HepG2 (cell line): ENCODE measurements at regions not wholly inside any gene's neighbourhood (a gene's known extent, or its start where the extent isn't known, plus 50 kb on each side); places are given as distances from the start of the nearest gene placed in this dataset.

Experiments
- ATAC-seq: fragments of 200-7000 bp; cut with Tn5 transposase; 3 replicates; pipeline ENCODE4 v1.9.1; 2020; ENCODE audit warnings: mild to moderate bottlenecking, moderate library complexity
- BruUV-seq: library from RNA; stranded (reverse); fragments of 400-500 nt; replicated peaks from 2 replicates; lab custom pipeline; 2021; lab: Mats Ljungman, UMichigan
- CTCF ChIA-PET: fragments of 300-600 bp; formaldehyde crosslinking; extraction: SDS; loops from one replicate; lab custom pipeline; 2021; ENCODE audit warnings: low total read pairs, inconsistent platforms, low intra/inter-chr PET ratio; lab: Yijun Ruan, JAX
- POLR2A ChIA-PET: fragments of 350-600 bp; sonication (Branson Sonifier 250); formaldehyde crosslinking; loops from one replicate; lab custom pipeline; 2020; ENCODE audit warnings: antibody characterized with exemption, inconsistent platforms; lab: Yijun Ruan, JAX
- DNase-seq: peaks from one replicate; pipeline ENCODE4 v3.0.0-alpha.2; 2015; ENCODE audit warnings: low spot score
- FAIRE-seq: peaks from 3 replicates; lab custom pipeline; 2011; peaks lifted over from hg19 to GRCh38; lab: Jason Lieb, UNC
- H2AFZ ChIP-seq: one replicate; pipeline ENCODE4 v1.6.1; 2011; ENCODE audit warnings: low read length, inconsistent platforms
- H3K27ac ChIP-seq: fragments of 300-600 bp; 3 replicates; pipeline ENCODE4 v1.8.0; 2011; ENCODE audit warnings: mixed run types, mild to moderate bottlenecking, mixed read lengths, low read length, inconsistent platforms; ENCODE audit not compliant: insufficient read depth; ENCODE audit errors: extremely low read length
- H3K27me3 ChIP-seq, 2 experiments: fragments of 200-600 bp in 1 of 2; 2 replicates in 1 of 2; 3 replicates in 1 of 2; pipeline versions ENCODE4 v1.6.0 to v1.8.0; 2011; ENCODE audit warnings: low read length in 2 of 2, mild to moderate bottlenecking in 2 of 2, moderate library complexity in 2 of 2, inconsistent platforms in 1 of 2; ENCODE audit not compliant: insufficient read depth in 2 of 2, control insufficient read depth in 1 of 2
- H3K36me3 ChIP-seq, 2 experiments: fragments of 200-600 bp in 1 of 2; replicated peaks in 1 of 2; 2 replicates in 1 of 2; 3 replicates in 1 of 2; pipeline versions ENCODE4 v1.5.1 to v1.8.0; 2011; ENCODE audit warnings: low read length in 2 of 2, inconsistent platforms in 1 of 2; ENCODE audit not compliant: insufficient read depth in 2 of 2, control insufficient read depth in 1 of 2
- H3K4me1 ChIP-seq: 2 replicates; pipeline ENCODE4 v1.5.1; 2012; ENCODE audit warnings: low read length, inconsistent platforms; ENCODE audit not compliant: insufficient read depth
- H3K4me2 ChIP-seq: 2 replicates; pipeline ENCODE4 v1.6.0; 2011; ENCODE audit warnings: low read depth, low read length, inconsistent platforms
- H3K4me3 ChIP-seq, 3 experiments: fragments of 200-600 bp in 1 of 3; sonication (generic), shearing (Covaris generic) in 1 of 3; replicated peaks in 1 of 3; 2 replicates each; pipeline ENCODE4 v1.5.1; 2011 to 2016; ENCODE audit warnings: low read length in 3 of 3, inconsistent platforms in 2 of 3, low read depth in 2 of 3, mild to moderate bottlenecking in 2 of 3, control low read depth in 1 of 3, mixed read lengths in 1 of 3; ENCODE audit not compliant: insufficient read depth in 1 of 3
- H3K79me2 ChIP-seq: one replicate; pipeline ENCODE4 v1.6.1; 2011; ENCODE audit warnings: low read length, inconsistent platforms; ENCODE audit not compliant: insufficient read depth
- H3K9ac ChIP-seq: 2 replicates; pipeline ENCODE4 v1.6.0; 2011; ENCODE audit warnings: mild to moderate bottlenecking, low read depth, low read length, inconsistent platforms; ENCODE audit not compliant: insufficient read depth
- H3K9me3 ChIP-seq: 2 replicates; pipeline ENCODE4 v1.5.1; 2012; ENCODE audit warnings: mild to moderate bottlenecking, low read length
- H4K20me1 ChIP-seq: 2 replicates; pipeline ENCODE4 v1.6.0; 2011; ENCODE audit warnings: inconsistent platforms, mild to moderate bottlenecking, low read length, moderate library complexity; ENCODE audit not compliant: insufficient read depth
- HMG20A ChIP-seq: IDR thresholded peaks from 2 replicates; pipeline ENCODE4 v1.6.1; 2016; ENCODE audit warnings: borderline replicate concordance
- HOXA9 ChIP-seq: sonication (generic); formaldehyde crosslinking; IDR thresholded peaks from 2 replicates; pipeline ENCODE4 v1.8.1; 2022; ENCODE audit warnings: missing genetic modification reagents, mild to moderate bottlenecking, moderate library complexity, borderline replicate concordance
- IRF9 ChIP-seq: sonication (generic); formaldehyde crosslinking; IDR thresholded peaks from 2 replicates; pipeline ENCODE4 v1.8.0; 2022; ENCODE audit warnings: missing genetic modification reagents, mild to moderate bottlenecking, borderline replicate concordance
- MTA3 ChIP-seq: sonication (generic); formaldehyde crosslinking; IDR thresholded peaks from 2 replicates; pipeline ENCODE4 v1.4.0; 2020; ENCODE audit warnings: missing genetic modification reagents
- NAIF1 ChIP-seq: sonication (generic); formaldehyde crosslinking; IDR thresholded peaks from 2 replicates; pipeline ENCODE4 v1.5.0; 2020; ENCODE audit warnings: mild to moderate bottlenecking, missing genetic modification reagents, borderline replicate concordance
- NPAS2 ChIP-seq: sonication (generic); formaldehyde crosslinking; IDR thresholded peaks from 2 replicates; pipeline ENCODE4 v1.8.0; 2022; ENCODE audit warnings: mild to moderate bottlenecking, missing genetic modification reagents, borderline replicate concordance
- REST ChIP-seq, 2 experiments: IDR thresholded peaks; 2 replicates each; pipeline ENCODE4 v1.6.1; 2011 to 2012; ENCODE audit warnings: low read length in 2 of 2, borderline replicate concordance in 1 of 2, low read depth in 1 of 2, mild to moderate bottlenecking in 1 of 2, moderate library complexity in 1 of 2
- SSRP1 ChIP-seq: IDR thresholded peaks from 2 replicates; pipeline ENCODE4 v1.6.1; 2016; ENCODE audit warnings: control low read depth
- ZBTB39 ChIP-seq: sonication (generic); formaldehyde crosslinking; IDR thresholded peaks from 2 replicates; pipeline ENCODE4 v1.5.0; 2020; ENCODE audit warnings: missing genetic modification reagents
- ZNF136 ChIP-seq: sonication (generic); formaldehyde crosslinking; IDR thresholded peaks from 2 replicates; pipeline ENCODE4 v1.8.1; 2022; ENCODE audit warnings: low read depth, mild to moderate bottlenecking, moderate library complexity, missing genetic modification reagents
- ZNF343 ChIP-seq: sonication (generic); formaldehyde crosslinking; IDR thresholded peaks from 2 replicates; pipeline ENCODE4 v1.4.0; 2020; ENCODE audit warnings: mild to moderate bottlenecking, missing genetic modification reagents
- WGBS: methylation state at CpG from one replicate; pipeline ENCODE4 v1.1.6; 2017; ENCODE audit warnings: low lambda C conversion rate; 5-methylcytosine and 5-hydroxymethylcytosine counted together
- in situ Hi-C: cut with HindIII; loops from 2 replicates; pipeline ENCODE4 v1.10.0; 2017; ENCODE audit warnings: low pct_unique_long_range_greater_than_20kb; ENCODE audit not compliant: extremely low pct_ligation_motif_present
- intact Hi-C: fragments of 100-400 bp; cut with micrococcal nuclease; formaldehyde crosslinking; loops from one replicate; pipeline ENCODE4 v1.10.0; 2022; ENCODE audit not compliant: unreplicated experiment
- TF ChIP-seq, protein P1 (sequence below): sonication (generic); formaldehyde crosslinking; IDR thresholded peaks from 2 replicates; pipeline ENCODE4 v1.9.0; 2021; ENCODE audit warnings: mild to moderate bottlenecking, missing genetic modification reagents

- no peak overlapping the region for H3K4me2 ChIP-seq
- no peak overlapping the region for H3K27ac ChIP-seq
- H3K27me3 ChIP-seq, result no peaks in the 10 kb centered on the region
- no peaks in the 10 kb centered on the region for H4K20me1 ChIP-seq
- in situ Hi-C loops (no loop called here), intact Hi-C loops (no loop called here)
- no peaks in the 10 kb centered on the region; a peak in 1 of 5 replicates for H3K36me3 ChIP-seq
- H3K4me1 ChIP-seq, result no peaks in the 10 kb centered on the region
- no peak for ATAC-seq
- H3K79me2 ChIP-seq, result no peaks in the 10 kb centered on the region
- no peaks in the 10 kb centered on the region for H3K9me3 ChIP-seq
- WGBS, result 22% methylated on average over 6 of the region's 9 CpGs
- BruUV-seq, result no TSS peak
- no peak overlapping the region for H3K4me3 ChIP-seq
- H3K9ac ChIP-seq, result no peak overlapping the region
- no peak for FAIRE-seq
- H2AFZ ChIP-seq, result no peak overlapping the region
- ChIA-PET POLR2A (no interaction called here), CTCF (no interaction called here)
- no peak for DNase-seq
- TF ChIP-seq ZBTB39 (CRISPR knock-in tag), result no peak
- no peak for TF ChIP-seq REST (IDR thresholded peaks at IDR 0.05; ENCODE audit: borderline replicate concordance in 1 of 2, low read depth in 1 of 2, low read length in 2 of 2)
- no peak for TF ChIP-seq ZNF343 (CRISPR knock-in tag)
- no peak for TF ChIP-seq HMG20A (CRISPR knock-in tag)
- no peak for TF ChIP-seq NPAS2 (CRISPR knock-in tag)
- no peak for TF ChIP-seq IRF9 (CRISPR knock-in tag)
- TF ChIP-seq SSRP1 (CRISPR knock-in tag), result no peak
- no peak for TF ChIP-seq ZNF136
- no peak for TF ChIP-seq HOXA9 (CRISPR knock-in tag)
- TF ChIP-seq, protein P1, sequence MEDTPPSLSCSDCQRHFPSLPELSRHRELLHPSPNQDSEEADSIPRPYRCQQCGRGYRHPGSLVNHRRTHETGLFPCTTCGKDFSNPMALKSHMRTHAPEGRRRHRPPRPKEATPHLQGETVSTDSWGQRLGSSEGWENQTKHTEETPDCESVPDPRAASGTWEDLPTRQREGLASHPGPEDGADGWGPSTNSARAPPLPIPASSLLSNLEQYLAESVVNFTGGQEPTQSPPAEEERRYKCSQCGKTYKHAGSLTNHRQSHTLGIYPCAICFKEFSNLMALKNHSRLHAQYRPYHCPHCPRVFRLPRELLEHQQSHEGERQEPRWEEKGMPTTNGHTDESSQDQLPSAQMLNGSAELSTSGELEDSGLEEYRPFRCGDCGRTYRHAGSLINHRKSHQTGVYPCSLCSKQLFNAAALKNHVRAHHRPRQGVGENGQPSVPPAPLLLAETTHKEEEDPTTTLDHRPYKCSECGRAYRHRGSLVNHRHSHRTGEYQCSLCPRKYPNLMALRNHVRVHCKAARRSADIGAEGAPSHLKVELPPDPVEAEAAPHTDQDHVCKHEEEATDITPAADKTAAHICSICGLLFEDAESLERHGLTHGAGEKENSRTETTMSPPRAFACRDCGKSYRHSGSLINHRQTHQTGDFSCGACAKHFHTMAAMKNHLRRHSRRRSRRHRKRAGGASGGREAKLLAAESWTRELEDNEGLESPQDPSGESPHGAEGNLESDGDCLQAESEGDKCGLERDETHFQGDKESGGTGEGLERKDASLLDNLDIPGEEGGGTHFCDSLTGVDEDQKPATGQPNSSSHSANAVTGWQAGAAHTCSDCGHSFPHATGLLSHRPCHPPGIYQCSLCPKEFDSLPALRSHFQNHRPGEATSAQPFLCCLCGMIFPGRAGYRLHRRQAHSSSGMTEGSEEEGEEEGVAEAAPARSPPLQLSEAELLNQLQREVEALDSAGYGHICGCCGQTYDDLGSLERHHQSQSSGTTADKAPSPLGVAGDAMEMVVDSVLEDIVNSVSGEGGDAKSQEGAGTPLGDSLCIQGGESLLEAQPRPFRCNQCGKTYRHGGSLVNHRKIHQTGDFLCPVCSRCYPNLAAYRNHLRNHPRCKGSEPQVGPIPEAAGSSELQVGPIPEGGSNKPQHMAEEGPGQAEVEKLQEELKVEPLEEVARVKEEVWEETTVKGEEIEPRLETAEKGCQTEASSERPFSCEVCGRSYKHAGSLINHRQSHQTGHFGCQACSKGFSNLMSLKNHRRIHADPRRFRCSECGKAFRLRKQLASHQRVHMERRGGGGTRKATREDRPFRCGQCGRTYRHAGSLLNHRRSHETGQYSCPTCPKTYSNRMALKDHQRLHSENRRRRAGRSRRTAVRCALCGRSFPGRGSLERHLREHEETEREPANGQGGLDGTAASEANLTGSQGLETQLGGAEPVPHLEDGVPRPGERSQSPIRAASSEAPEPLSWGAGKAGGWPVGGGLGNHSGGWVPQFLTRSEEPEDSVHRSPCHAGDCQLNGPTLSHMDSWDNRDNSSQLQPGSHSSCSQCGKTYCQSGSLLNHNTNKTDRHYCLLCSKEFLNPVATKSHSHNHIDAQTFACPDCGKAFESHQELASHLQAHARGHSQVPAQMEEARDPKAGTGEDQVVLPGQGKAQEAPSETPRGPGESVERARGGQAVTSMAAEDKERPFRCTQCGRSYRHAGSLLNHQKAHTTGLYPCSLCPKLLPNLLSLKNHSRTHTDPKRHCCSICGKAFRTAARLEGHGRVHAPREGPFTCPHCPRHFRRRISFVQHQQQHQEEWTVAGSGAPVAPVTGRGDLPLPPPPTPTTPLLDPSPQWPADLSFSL (CRISPR knock-in tag), result no peak
- TF ChIP-seq NAIF1 (CRISPR knock-in tag), result no peak
- no peak for TF ChIP-seq MTA3 (CRISPR knock-in tag)
Observed at GRCh38 chr10:36182179-36182566, 540.1 kb upstream of the FZD8 start.
